IMR-90 (cell line): ENCODE measurements at regions not wholly inside any gene's neighbourhood (a gene's known extent, or its start where the extent isn't known, plus 50 kb on each side); places are given as distances from the start of the nearest gene placed in this dataset.

Source experiments
- ATAC-seq: fragments of 200-7000 bp; cut with Tn5 transposase; 2 replicates; pipeline ENCODE4 v1.9.1; 2020; ENCODE audit warnings: low read depth, mild to moderate bottlenecking, moderate library complexity
- BruUV-seq: library from RNA; stranded (reverse); fragments of 400-500 nt; replicated peaks from 2 replicates; lab custom pipeline; 2021; lab: Mats Ljungman, UMichigan
- CTCF ChIA-PET: fragments of 300-600 bp; formaldehyde crosslinking; extraction: SDS; loops from one replicate; lab custom pipeline; 2021; ENCODE audit warnings: antibody characterized with exemption; lab: Yijun Ruan, JAX
- POLR2A ChIA-PET: fragments of 300-600 bp; sonication (Branson Sonifier 250); formaldehyde crosslinking; loops from one replicate; lab custom pipeline; 2022; ENCODE audit warnings: antibody characterized with exemption; ENCODE audit not compliant: unreplicated experiment; lab: Charles Lee
- DNase-seq: peaks from one replicate; pipeline ENCODE4 v3.0.0; 2013
- H2AFZ ChIP-seq: replicated peaks from 2 replicates; pipeline ENCODE3; 2013; ENCODE audit warnings: low read length, mild to moderate bottlenecking; ENCODE audit not compliant: poor library complexity
- H2AK5ac ChIP-seq: 2 replicates; pipeline ENCODE4 v1.6.1; 2013; ENCODE audit warnings: low read depth, low read length, inconsistent platforms
- H2AK9ac ChIP-seq: replicated peaks from 2 replicates; pipeline ENCODE3; 2013; ENCODE audit warnings: mild to moderate bottlenecking, low read depth, low read length, moderate library complexity; ENCODE audit not compliant: poor library complexity
- H2BK120ac ChIP-seq: 2 replicates; pipeline ENCODE4 v1.6.1; 2013; ENCODE audit warnings: low read depth, low read length, inconsistent platforms
- H2BK15ac ChIP-seq: 3 replicates; pipeline ENCODE4 v1.6.1; 2013; ENCODE audit warnings: low read depth, low read length, inconsistent platforms
- H2BK20ac ChIP-seq: 2 replicates; pipeline ENCODE4 v1.6.1; 2013; ENCODE audit warnings: low read depth, mild to moderate bottlenecking, inconsistent platforms, low read length, moderate library complexity
- H2BK5ac ChIP-seq: 2 replicates; pipeline ENCODE4 v1.6.1; 2013; ENCODE audit warnings: mild to moderate bottlenecking, low read depth, low read length, inconsistent platforms; ENCODE audit not compliant: poor library complexity, severe bottlenecking
- H3K14ac ChIP-seq: replicated peaks from 2 replicates; pipeline ENCODE4 v1.6.1; 2013; ENCODE audit warnings: low read depth, low read length, inconsistent platforms
- H3K18ac ChIP-seq: 2 replicates; pipeline ENCODE4 v1.6.1; 2013; ENCODE audit warnings: low read depth, low read length, control low read depth
- H3K23ac ChIP-seq: 2 replicates; pipeline ENCODE4 v1.6.1; 2013; ENCODE audit warnings: low read depth, low read length, inconsistent platforms
- H3K27ac ChIP-seq: 2 replicates; pipeline ENCODE4 v1.5.1; 2013; ENCODE audit warnings: mild to moderate bottlenecking, control low read depth, low read length; ENCODE audit not compliant: insufficient read depth
- H3K27me3 ChIP-seq: 2 replicates; pipeline ENCODE4 v1.6.1; 2013; ENCODE audit warnings: low read length; ENCODE audit not compliant: control insufficient read depth, insufficient read depth
- H3K36me3 ChIP-seq: 2 replicates; pipeline ENCODE4 v1.6.1; 2013; ENCODE audit warnings: low read length, mixed read lengths; ENCODE audit not compliant: control insufficient read depth, insufficient read depth
- H3K4ac ChIP-seq: 2 replicates; pipeline ENCODE4 v1.6.1; 2013; ENCODE audit warnings: low read depth, low read length, inconsistent platforms
- H3K4me1 ChIP-seq: 2 replicates; pipeline ENCODE4 v1.6.1; 2013; ENCODE audit warnings: low read length, mixed read lengths; ENCODE audit not compliant: control insufficient read depth, insufficient read depth
- H3K4me2 ChIP-seq: 2 replicates; pipeline ENCODE4 v1.6.1; 2013; ENCODE audit warnings: low read depth, mild to moderate bottlenecking, control low read depth, low read length, moderate library complexity
- H3K4me3 ChIP-seq: 2 replicates; pipeline ENCODE4 v1.5.1; 2013; ENCODE audit warnings: low read depth, mild to moderate bottlenecking, control low read depth, low read length, moderate library complexity; ENCODE audit not compliant: insufficient read depth
- H3K56ac ChIP-seq: 2 replicates; pipeline ENCODE4 v1.6.1; 2013; ENCODE audit warnings: low read length, inconsistent platforms; ENCODE audit not compliant: insufficient read depth; ENCODE audit errors: extremely low read depth
- H3K79me1 ChIP-seq, 2 experiments: 2 replicates each; pipeline ENCODE4 v1.6.1; 2013; ENCODE audit warnings: low read length in 2 of 2, inconsistent platforms in 1 of 2, low read depth in 1 of 2
- H3K9ac ChIP-seq: 2 replicates; pipeline ENCODE4 v1.6.1; 2013; ENCODE audit warnings: low read depth, low read length, control low read depth
- H3K9me1 ChIP-seq: 2 replicates; pipeline ENCODE4 v1.6.1; 2013; ENCODE audit warnings: low read length, inconsistent platforms; ENCODE audit not compliant: insufficient read depth
- H3K9me3 ChIP-seq: 2 replicates; pipeline ENCODE4 v1.6.1; 2013; ENCODE audit warnings: low read length; ENCODE audit not compliant: control insufficient read depth, insufficient read depth
- H4K20me1 ChIP-seq: 2 replicates; pipeline ENCODE4 v1.6.1; 2013; ENCODE audit warnings: low read length, inconsistent platforms; ENCODE audit not compliant: insufficient read depth
- H4K5ac ChIP-seq: 2 replicates; pipeline ENCODE4 v1.6.1; 2013; ENCODE audit warnings: mild to moderate bottlenecking, low read depth, low read length, control low read depth
- H4K8ac ChIP-seq, 2 experiments: 2 replicates each; pipeline ENCODE4 v1.6.1; 2013; ENCODE audit warnings: low read depth in 2 of 2, low read length in 2 of 2, control low read depth in 1 of 2, inconsistent platforms in 1 of 2
- H4K91ac ChIP-seq: 2 replicates; pipeline ENCODE4 v1.6.1; 2013; ENCODE audit warnings: low read depth, low read length, inconsistent platforms; ENCODE audit not compliant: insufficient read depth
- CEBPB ChIP-seq: IDR thresholded peaks from 2 replicates; pipeline ENCODE4 v1.6.1; 2012; ENCODE audit warnings: low read depth, low read length, improper control_type of control experiment
- CHD1 ChIP-seq: IDR thresholded peaks from 2 replicates; pipeline ENCODE4 v1.6.1; 2012; ENCODE audit warnings: low read depth, low read length, improper control_type of control experiment
- MAFK ChIP-seq: IDR thresholded peaks from 2 replicates; pipeline ENCODE4 v1.6.1; 2012; ENCODE audit warnings: low read depth, low read length, improper control_type of control experiment
- MXI1 ChIP-seq: IDR thresholded peaks from 2 replicates; pipeline ENCODE4 v1.6.1; 2012; ENCODE audit warnings: low read depth, mild to moderate bottlenecking, low read length, moderate library complexity, borderline replicate concordance
- NFE2L2 ChIP-seq: fragments of 150-350 bp; IDR thresholded peaks from 2 replicates; pipeline ENCODE4 v1.6.1; 2016; ENCODE audit warnings: low read depth, mild to moderate bottlenecking, low read length
- RFX5 ChIP-seq: IDR thresholded peaks from 2 replicates; pipeline ENCODE4 v1.8.0; 2012; ENCODE audit warnings: low read depth, mild to moderate bottlenecking, low read length, moderate library complexity
- SMC3 ChIP-seq: fragments of 150-350 bp; IDR thresholded peaks from 2 replicates; pipeline ENCODE4 v1.6.1; 2016; ENCODE audit warnings: low read depth, mild to moderate bottlenecking, antibody characterized with exemption, low read length, moderate library complexity
- USF2 ChIP-seq: fragments of 150-350 bp; IDR thresholded peaks from 2 replicates; pipeline ENCODE4 v1.6.1; 2017; ENCODE audit warnings: mild to moderate bottlenecking, antibody characterized with exemption, low read length, low read depth
- WGBS, 2 experiments: methylation state at CpG; one replicate each; pipeline versions ENCODE4 v1.1.5 to v1.1.7; 2013; ENCODE audit warnings: missing lambda C conversion rate in 2 of 2; ENCODE audit not compliant: insufficient read length in 1 of 2; ENCODE audit errors: extremely low coverage in 2 of 2; 5-methylcytosine and 5-hydroxymethylcytosine counted together
- dilution Hi-C: fragments of 300-500 bp; cut with HindIII; formaldehyde crosslinking; loops from one replicate; pipeline ENCODE4 v1.14.3; 2018; ENCODE audit warnings: low sequenced_read_pairs; ENCODE audit not compliant: unreplicated experiment
- in situ Hi-C: fragments of 300-500 bp; cut with MboI; formaldehyde crosslinking; loops from 3 replicates; pipeline ENCODE4 v1.14.3; 2019; ENCODE audit warnings: low sequenced_read_pairs, inconsistent platforms, mixed read lengths
- intact Hi-C: fragments of 100-400 bp; cut with micrococcal nuclease; formaldehyde crosslinking; loops from 2 replicates; pipeline ENCODE4 v1.10.0; 2022
- TF ChIP-seq, protein P1 (sequence below): fragments of 150-350 bp; IDR thresholded peaks from 2 replicates; pipeline ENCODE4 v1.6.1; 2016; ENCODE audit warnings: low read depth, mild to moderate bottlenecking, low read length, moderate library complexity, borderline replicate concordance
- TF ChIP-seq, protein P2 (sequence below): conservative IDR thresholded peaks from 2 replicates; pipeline ENCODE4 v1.5.1; 2012; ENCODE audit warnings: mild to moderate bottlenecking, low read depth, low read length, improper control_type of control experiment

GRCh38 chr6:144721232-144721631 lies 436.1 kb downstream of the UTRN start:
- Histone ChIP-seq H3K27me3 (no peaks in the 10 kb centered on the region), H3K9ac (no peak overlapping the region), H3K36me3 (no peaks in the 10 kb centered on the region), H4K8ac (no peak overlapping the region), H2BK20ac (no peak overlapping the region), H3K9me3 (no peaks in the 10 kb centered on the region), H3K79me1 (no peaks in the 10 kb centered on the region; a peak in 2 of 4 replicates), H3K4me2 (no peak overlapping the region), H3K27ac (no peak overlapping the region), H3K23ac (no peak overlapping the region), H4K20me1 (no peaks in the 10 kb centered on the region), H4K5ac (no peak overlapping the region), H2AK5ac (no peak overlapping the region), H2BK120ac (no peak overlapping the region), H2BK5ac (no peak overlapping the region), H3K18ac (no peak overlapping the region), H3K56ac (no peak overlapping the region), H3K9me1 (no peaks in the 10 kb centered on the region; the same call in 1 of the 2 replicates), H3K14ac (no peak overlapping the region), H2AK9ac (no peak overlapping the region), H3K4me1 (peaks cover 4% of the 10 kb centered on the region; the same call in 1 of the 2 replicates), H3K4me3 (no peak overlapping the region), H3K4ac (no peak overlapping the region), H2BK15ac (no peak overlapping the region), H2AFZ (no peak overlapping the region), H4K91ac (no peak overlapping the region)
- DNase-seq (no peak), ATAC-seq (no peak)
- BruUV-seq, result no TSS peak
- intact Hi-C loops (no loop called here), dilution Hi-C loops (no loop called here), in situ Hi-C loops (no loop called here)
- ChIA-PET POLR2A (no interaction called here), CTCF (no interaction called here)
- TF ChIP-seq MXI1 (no peak), USF2 (no peak), MAFK (no peak), NFE2L2 (no peak), SMC3 (no peak), CHD1 (no peak), RFX5 (no peak), CEBPB (no peak)
- TF ChIP-seq, protein P1, sequence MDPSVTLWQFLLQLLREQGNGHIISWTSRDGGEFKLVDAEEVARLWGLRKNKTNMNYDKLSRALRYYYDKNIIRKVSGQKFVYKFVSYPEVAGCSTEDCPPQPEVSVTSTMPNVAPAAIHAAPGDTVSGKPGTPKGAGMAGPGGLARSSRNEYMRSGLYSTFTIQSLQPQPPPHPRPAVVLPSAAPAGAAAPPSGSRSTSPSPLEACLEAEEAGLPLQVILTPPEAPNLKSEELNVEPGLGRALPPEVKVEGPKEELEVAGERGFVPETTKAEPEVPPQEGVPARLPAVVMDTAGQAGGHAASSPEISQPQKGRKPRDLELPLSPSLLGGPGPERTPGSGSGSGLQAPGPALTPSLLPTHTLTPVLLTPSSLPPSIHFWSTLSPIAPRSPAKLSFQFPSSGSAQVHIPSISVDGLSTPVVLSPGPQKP, result no peak
- TF ChIP-seq, protein P2, sequence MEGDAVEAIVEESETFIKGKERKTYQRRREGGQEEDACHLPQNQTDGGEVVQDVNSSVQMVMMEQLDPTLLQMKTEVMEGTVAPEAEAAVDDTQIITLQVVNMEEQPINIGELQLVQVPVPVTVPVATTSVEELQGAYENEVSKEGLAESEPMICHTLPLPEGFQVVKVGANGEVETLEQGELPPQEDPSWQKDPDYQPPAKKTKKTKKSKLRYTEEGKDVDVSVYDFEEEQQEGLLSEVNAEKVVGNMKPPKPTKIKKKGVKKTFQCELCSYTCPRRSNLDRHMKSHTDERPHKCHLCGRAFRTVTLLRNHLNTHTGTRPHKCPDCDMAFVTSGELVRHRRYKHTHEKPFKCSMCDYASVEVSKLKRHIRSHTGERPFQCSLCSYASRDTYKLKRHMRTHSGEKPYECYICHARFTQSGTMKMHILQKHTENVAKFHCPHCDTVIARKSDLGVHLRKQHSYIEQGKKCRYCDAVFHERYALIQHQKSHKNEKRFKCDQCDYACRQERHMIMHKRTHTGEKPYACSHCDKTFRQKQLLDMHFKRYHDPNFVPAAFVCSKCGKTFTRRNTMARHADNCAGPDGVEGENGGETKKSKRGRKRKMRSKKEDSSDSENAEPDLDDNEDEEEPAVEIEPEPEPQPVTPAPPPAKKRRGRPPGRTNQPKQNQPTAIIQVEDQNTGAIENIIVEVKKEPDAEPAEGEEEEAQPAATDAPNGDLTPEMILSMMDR, result no peak
- no CpG with 5 or more reads among the region's 3 CpGs for WGBS, 2 experiments
